Natural killer cell (primary cell): ENCODE measurements at regions not wholly inside any gene's neighbourhood (a gene's known extent, or its start where the extent isn't known, plus 50 kb on each side); places are given as distances from the start of the nearest gene placed in this dataset.

Source experiments
- ATAC-seq, 3 donors: fragments of 150-1000 bp in 2 of 3; fragments of 200-7000 bp in 1 of 3; cut with Tn5 transposase; 1 replicate in 1 of 3; 2 replicates in 2 of 3; pipeline ENCODE4 v1.10.0; 2021; ENCODE audit warnings: mild to moderate bottlenecking in 2 of 3, moderate library complexity in 2 of 3
- DNase-seq, 2 donors: peaks; one replicate each; pipeline versions ENCODE4 v3.0.0 to v3.0.0-alpha.2; 2013 to 2021; ENCODE audit warnings: mixed read lengths in 1 of 2
- H3K27ac ChIP-seq: one replicate; pipeline ENCODE4 v1.5.1; 2013; ENCODE audit warnings: mild to moderate bottlenecking, low read length
- H3K27me3 ChIP-seq: one replicate; pipeline ENCODE4 v1.6.1; 2013; ENCODE audit warnings: low read length; ENCODE audit not compliant: control insufficient read depth, insufficient read depth
- H3K36me3 ChIP-seq: one replicate; pipeline ENCODE4 v1.6.1; 2013; ENCODE audit warnings: low read length; ENCODE audit not compliant: control insufficient read depth, insufficient read depth
- H3K4me1 ChIP-seq: one replicate; pipeline ENCODE4 v1.6.1; 2013; ENCODE audit warnings: low read length; ENCODE audit not compliant: control insufficient read depth, insufficient read depth
- H3K4me3 ChIP-seq: one replicate; pipeline ENCODE4 v1.5.1; 2013; ENCODE audit warnings: low read length
- H3K9me3 ChIP-seq: one replicate; pipeline ENCODE4 v1.6.1; 2013; ENCODE audit warnings: low read length; ENCODE audit not compliant: control insufficient read depth, insufficient read depth
- H3K27ac Mint-ChIP-seq, 2 donors: one replicate each; pipeline ENCODE4 v1.8.0; 2022; ENCODE audit warnings: mild to moderate bottlenecking in 2 of 2, mixed read lengths in 2 of 2, moderate library complexity in 1 of 2
- H3K27me3 Mint-ChIP-seq, 2 donors: one replicate each; pipeline ENCODE4 v1.8.0; 2022; ENCODE audit warnings: low read depth in 2 of 2, mixed read lengths in 2 of 2
- H3K36me3 Mint-ChIP-seq: one replicate; pipeline ENCODE4 v1.8.0; 2022; ENCODE audit warnings: mixed read lengths
- H3K4me1 Mint-ChIP-seq, 2 donors: one replicate each; pipeline ENCODE4 v1.8.0; 2022; ENCODE audit warnings: mixed read lengths in 2 of 2
- H3K4me3 Mint-ChIP-seq: one replicate; pipeline ENCODE4 v1.8.0; 2022; ENCODE audit warnings: mild to moderate bottlenecking, moderate library complexity, mixed read lengths
- H3K9me3 Mint-ChIP-seq, 2 donors: one replicate each; pipeline ENCODE4 v1.8.0; 2022; ENCODE audit warnings: mixed read lengths in 2 of 2
- CTCF ChIP-seq: fragments of 200-600 bp; IDR thresholded peaks from one replicate; pipeline ENCODE4 v1.8.0; 2022; ENCODE audit warnings: antibody characterized with exemption
- WGBS: methylation state at CpG from one replicate; pipeline ENCODE4 v1.1.7; 2013; ENCODE audit warnings: missing lambda C conversion rate; ENCODE audit not compliant: insufficient coverage; 5-methylcytosine and 5-hydroxymethylcytosine counted together
- intact Hi-C: fragments of 100-400 bp; cut with micrococcal nuclease; formaldehyde crosslinking; loops from one replicate; pipeline ENCODE4 v1.14.2; 2022

GRCh38 chr1:10900251-10900651, 103.8 kb upstream of the CASZ1 start:
- H3K27ac Mint-ChIP-seq = no peak overlapping the region
- H3K4me1 ChIP-seq = peaks cover 21% of the 10 kb centered on the region
- no peak overlapping the region for H3K4me3 Mint-ChIP-seq
- no peaks in the 10 kb centered on the region for H3K36me3 Mint-ChIP-seq
- 93% methylated on average over 11 of the region's 12 CpGs for WGBS
- no peak for ATAC-seq
- TF ChIP-seq CTCF = no peak
- H3K4me3 ChIP-seq = no peak overlapping the region
- H3K9me3 ChIP-seq = no peaks in the 10 kb centered on the region
- intact Hi-C loops = no loop called here
- H3K9me3 Mint-ChIP-seq = no peaks in the 10 kb centered on the region
- H3K27ac ChIP-seq = no peak overlapping the region
- H3K27me3 ChIP-seq = no peaks in the 10 kb centered on the region
- no peak for DNase-seq
- peaks cover 15 to 20% of the 10 kb centered on the region in 2 donors for H3K4me1 Mint-ChIP-seq
- peaks cover 0 to 3% of the 10 kb centered on the region in 2 donors for H3K27me3 Mint-ChIP-seq
- H3K36me3 ChIP-seq = no peaks in the 10 kb centered on the region

- Histone ChIP-seq H3K9me3 (no peaks in the 10 kb centered on the region), H3K36me3 (no peaks in the 10 kb centered on the region), H3K27me3 (no peaks in the 10 kb centered on the region), H3K27ac (no peak overlapping the region), H3K4me3 (no peak overlapping the region), H3K4me1 (peaks cover 24% of the 10 kb centered on the region)
- no peaks in the 10 kb centered on the region for H3K36me3 Mint-ChIP-seq
- H3K4me1 Mint-ChIP-seq = peaks cover 15 to 20% of the 10 kb centered on the region in 2 donors
- ATAC-seq (no peak), DNase-seq (no peak)
- H3K27ac Mint-ChIP-seq = no peak overlapping the region
- intact Hi-C loops = no loop called here
- WGBS = 89% methylated on average over 5 of the region's 6 CpGs
- TF ChIP-seq CTCF = no peak
- H3K9me3 Mint-ChIP-seq = no peaks in the 10 kb centered on the region
- H3K4me3 Mint-ChIP-seq = no peak overlapping the region
- H3K27me3 Mint-ChIP-seq = peaks cover 0 to 3% of the 10 kb centered on the region in 2 donors
Measured at GRCh38 chr1:10900691-10901090, 104.2 kb upstream of the CASZ1 start.

GRCh38 chr1:10901091-10901890, 104.8 kb upstream of the CASZ1 start:
- intact Hi-C loops = no loop called here
- H3K36me3 Mint-ChIP-seq = no peaks in the 10 kb centered on the region

More at GRCh38 chr1:10901091-10901890, 104.8 kb upstream of the CASZ1 start:
- H3K4me1 Mint-ChIP-seq = peaks cover 15 to 25% of the 10 kb centered on the region in 2 donors
- Histone ChIP-seq H3K4me3 (no peak overlapping the region), H3K27me3 (no peaks in the 10 kb centered on the region), H3K9me3 (no peaks in the 10 kb centered on the region), H3K27ac (no peak overlapping the region), H3K36me3 (no peaks in the 10 kb centered on the region), H3K4me1 (peaks cover 30% of the 10 kb centered on the region)
- no peak for DNase-seq
- TF ChIP-seq CTCF = no peak
- 91% methylated on average over 29 of the region's 29 CpGs for WGBS
- H3K4me3 Mint-ChIP-seq = no peak overlapping the region
- H3K27me3 Mint-ChIP-seq = peaks cover 0 to 3% of the 10 kb centered on the region in 2 donors
- H3K27ac Mint-ChIP-seq = no peak overlapping the region
- no peak for ATAC-seq
- no peaks in the 10 kb centered on the region for H3K9me3 Mint-ChIP-seq
